AG09309 (cell line): ENCODE measurements at regions not wholly inside any gene's neighbourhood (a gene's known extent, or its start where the extent isn't known, plus 50 kb on each side); places are given as distances from the start of the nearest gene placed in this dataset.
"Not testable (repeated sequence)": the region's sequence is repeated elsewhere in the genome, so short reads cannot be mapped to it uniquely, and the experiment has no call there.

ENCODE experiments used
- DNase-seq: peaks from one replicate; pipeline ENCODE4 v3.0.0-alpha.2; 2010; ENCODE audit warnings: low read depth
- H3K4me3 ChIP-seq: 2 replicates; pipeline ENCODE4 v1.5.1; 2011; ENCODE audit warnings: mild to moderate bottlenecking, low read depth, low read length, moderate library complexity; ENCODE audit not compliant: control insufficient read depth
- TF ChIP-seq, protein P1 (sequence below): IDR thresholded peaks from 2 replicates; pipeline ENCODE4 v1.5.1; 2011; ENCODE audit warnings: mild to moderate bottlenecking, low read depth, low read length, inconsistent platforms; ENCODE audit not compliant: insufficient read depth, control insufficient read depth; ENCODE audit errors: missing control alignments

- H3K4me3 ChIP-seq = no peak overlapping the region
- DNase-seq = no peak
- TF ChIP-seq, protein P1, sequence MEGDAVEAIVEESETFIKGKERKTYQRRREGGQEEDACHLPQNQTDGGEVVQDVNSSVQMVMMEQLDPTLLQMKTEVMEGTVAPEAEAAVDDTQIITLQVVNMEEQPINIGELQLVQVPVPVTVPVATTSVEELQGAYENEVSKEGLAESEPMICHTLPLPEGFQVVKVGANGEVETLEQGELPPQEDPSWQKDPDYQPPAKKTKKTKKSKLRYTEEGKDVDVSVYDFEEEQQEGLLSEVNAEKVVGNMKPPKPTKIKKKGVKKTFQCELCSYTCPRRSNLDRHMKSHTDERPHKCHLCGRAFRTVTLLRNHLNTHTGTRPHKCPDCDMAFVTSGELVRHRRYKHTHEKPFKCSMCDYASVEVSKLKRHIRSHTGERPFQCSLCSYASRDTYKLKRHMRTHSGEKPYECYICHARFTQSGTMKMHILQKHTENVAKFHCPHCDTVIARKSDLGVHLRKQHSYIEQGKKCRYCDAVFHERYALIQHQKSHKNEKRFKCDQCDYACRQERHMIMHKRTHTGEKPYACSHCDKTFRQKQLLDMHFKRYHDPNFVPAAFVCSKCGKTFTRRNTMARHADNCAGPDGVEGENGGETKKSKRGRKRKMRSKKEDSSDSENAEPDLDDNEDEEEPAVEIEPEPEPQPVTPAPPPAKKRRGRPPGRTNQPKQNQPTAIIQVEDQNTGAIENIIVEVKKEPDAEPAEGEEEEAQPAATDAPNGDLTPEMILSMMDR = no peak
Measured at GRCh38 chr3:35291471-35292236, 347.7 kb upstream of the ARPP21 start.

DNA sequence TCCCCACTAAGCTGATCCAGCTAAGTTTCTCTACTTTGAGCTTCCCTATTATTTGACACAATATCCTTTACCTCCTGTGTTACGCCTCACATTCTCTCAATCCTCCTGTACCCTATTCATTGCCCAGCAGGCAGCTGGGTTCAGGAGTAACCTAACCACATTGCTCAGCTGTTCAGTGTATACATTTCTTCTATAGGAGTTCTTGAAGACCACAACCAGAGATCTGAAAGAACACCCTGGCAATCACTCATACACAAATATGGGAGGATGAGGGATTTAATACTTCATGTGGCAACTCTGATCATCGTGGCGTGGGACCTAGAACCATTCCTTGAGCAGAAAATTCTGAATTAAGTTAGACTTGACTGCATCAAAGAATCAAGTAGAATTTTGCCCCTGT lies 346.8 kb upstream of the ARPP21 start:
- DNase-seq = no peak
- no peak overlapping the region for H3K4me3 ChIP-seq
- TF ChIP-seq, protein P1 = no peak

DNA sequence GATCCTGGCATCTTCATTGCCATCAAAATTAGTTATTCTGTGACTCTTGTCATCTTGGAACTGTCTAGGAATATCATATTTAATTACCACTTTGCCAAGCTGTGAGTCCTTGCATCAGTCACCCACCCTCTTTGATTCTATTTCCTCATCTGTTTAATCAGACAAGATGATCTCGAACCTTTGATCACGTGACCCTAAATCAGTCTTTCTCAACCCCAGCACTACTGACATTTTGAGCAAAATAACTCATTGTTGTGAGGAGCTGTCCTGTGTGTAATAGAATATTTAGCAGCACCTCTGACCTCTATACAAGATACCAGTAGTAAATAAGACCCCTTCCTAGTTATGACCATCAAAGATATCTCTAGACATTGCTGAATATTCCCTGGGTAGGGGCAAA lies 343.4 kb upstream of the ARPP21 start:
- H3K4me3 ChIP-seq = no peak overlapping the region
- TF ChIP-seq, protein P1 = no peak
- DNase-seq = no peak

DNA sequence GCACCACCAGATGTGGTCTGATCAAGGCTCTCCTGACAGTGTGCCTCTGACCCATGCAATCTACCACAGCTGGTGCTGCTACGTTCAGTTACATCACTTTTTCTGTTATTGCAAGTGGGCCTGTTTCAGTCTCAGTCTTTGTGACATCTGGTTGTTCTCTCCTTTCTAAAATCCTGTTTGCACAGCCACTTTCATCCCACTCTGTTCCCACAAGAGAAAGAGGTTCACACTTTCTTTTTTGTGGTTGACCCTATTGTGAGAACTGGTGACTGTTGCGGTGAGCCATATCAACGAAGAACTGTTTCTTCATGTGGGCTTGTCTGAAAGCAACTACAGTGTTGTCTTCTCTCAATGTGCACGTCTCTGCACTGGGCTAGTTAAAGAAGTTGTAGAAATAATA lies 342.8 kb upstream of the ARPP21 start:
- no peak overlapping the region for H3K4me3 ChIP-seq
- no peak for DNase-seq
- TF ChIP-seq, protein P1 = no peak

DNA sequence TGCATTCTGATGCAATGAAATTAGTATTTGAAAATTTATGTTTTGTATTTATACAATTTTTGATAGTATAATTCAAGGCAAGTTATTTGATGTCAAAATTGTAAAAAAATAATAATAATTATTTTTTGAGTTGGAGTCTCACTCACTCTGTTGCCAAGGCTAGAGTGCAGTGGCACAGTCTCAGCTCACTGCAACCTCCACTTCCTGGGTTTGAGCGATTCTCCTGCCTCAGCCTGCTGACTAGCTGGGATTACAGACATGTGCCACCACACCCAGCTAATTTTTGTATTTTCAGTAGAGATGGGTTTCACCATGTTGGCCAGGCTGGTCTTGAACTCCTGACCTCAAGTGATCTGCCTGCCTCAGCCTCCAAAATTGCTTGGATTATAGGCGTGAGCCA lies 342.4 kb upstream of the ARPP21 start:
- DNase-seq = not testable (repeated sequence)

DNA sequence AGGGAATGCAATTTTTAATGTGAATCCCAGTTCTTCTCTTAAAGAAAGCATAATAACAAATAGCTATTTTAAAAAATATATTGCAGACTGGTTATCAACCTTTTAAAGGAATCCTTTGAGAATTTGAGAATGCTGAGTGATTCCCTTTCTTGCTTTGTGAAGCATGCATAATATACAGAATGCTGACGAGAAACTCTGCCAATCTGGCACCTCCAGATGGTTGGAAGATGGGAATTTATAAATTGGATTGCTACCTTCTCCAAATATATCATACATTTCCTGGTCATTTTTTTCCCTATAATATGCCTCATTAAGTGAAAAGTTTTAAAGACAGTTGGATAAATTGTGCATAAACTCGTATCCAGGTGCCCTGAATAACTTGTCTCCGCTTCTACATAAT lies 333.9 kb upstream of the ARPP21 start:
- no peak for DNase-seq
- no peak overlapping the region for H3K4me3 ChIP-seq
- TF ChIP-seq, protein P1 = no peak

More for the DNA sequence above, 342.4 kb upstream of the ARPP21 start:
- not testable (repeated sequence) for H3K4me3 ChIP-seq

DNA sequence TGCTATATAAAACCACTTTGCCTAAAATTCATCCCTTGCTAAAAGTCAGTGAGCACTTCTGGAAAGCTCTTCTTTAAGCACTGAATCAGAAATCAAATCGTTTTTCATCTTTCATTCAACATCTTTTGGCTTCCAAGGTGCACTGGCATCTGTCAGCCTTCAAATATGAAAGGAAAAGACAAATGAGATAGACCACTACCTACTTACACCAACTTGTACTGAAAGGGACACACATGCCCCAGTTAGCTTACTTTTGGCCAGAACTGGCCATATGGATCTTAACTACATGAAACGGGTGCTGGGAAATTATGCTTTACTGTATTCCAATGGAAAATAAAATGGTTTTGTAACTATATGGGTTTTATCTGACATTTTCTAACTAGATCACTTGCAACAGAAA lies 332.0 kb upstream of the ARPP21 start:
- H3K4me3 ChIP-seq = no peak overlapping the region
- DNase-seq = no peak
- TF ChIP-seq, protein P1 = no peak

- not testable (repeated sequence) for H3K4me3 ChIP-seq
Measured at GRCh38 chr3:35316841-35317240, 322.5 kb upstream of the ARPP21 start.

More at GRCh38 chr3:35316841-35317240, 322.5 kb upstream of the ARPP21 start:
- DNase-seq = not testable (repeated sequence)
